SK-N-SH (cell line): ENCODE measurements at regions not wholly inside any gene's neighbourhood (a gene's known extent, or its start where the extent isn't known, plus 50 kb on each side); places are given as distances from the start of the nearest gene placed in this dataset.

Experiments used
- MAX ChIP-seq: IDR thresholded peaks from 2 replicates; pipeline ENCODE4 v1.4.0; 2012; ENCODE audit warnings: low read depth
- RFX5 ChIP-seq: IDR thresholded peaks from 2 replicates; pipeline ENCODE4 v1.6.1; 2012; ENCODE audit warnings: mild to moderate bottlenecking, improper control_type of control experiment, low read length
- SIN3A ChIP-seq: IDR thresholded peaks from 2 replicates; pipeline ENCODE4 v1.6.1; 2012; ENCODE audit warnings: low read depth, mild to moderate bottlenecking, low read length, moderate library complexity, borderline replicate concordance

GRCh38 chr1:239283216-239283615 is 103.2 kb upstream of the CHRM3 start:
- no peak for TF ChIP-seq RFX5
- TF ChIP-seq SIN3A = no peak
- TF ChIP-seq MAX = no peak
